Loucy (cell line): ENCODE measurements at regions not wholly inside any gene's neighbourhood (a gene's known extent, or its start where the extent isn't known, plus 50 kb on each side); places are given as distances from the start of the nearest gene placed in this dataset.

Source experiments
- H2AFZ ChIP-seq: fragments of 200-600 bp; sonication (generic); 2 replicates; pipeline ENCODE4 v1.6.0; 2016; ENCODE audit warnings: antibody characterized with exemption, mild to moderate bottlenecking, low read length, moderate library complexity
- H3F3A ChIP-seq: fragments of 200-600 bp; 2 replicates; pipeline ENCODE4 v1.6.0; 2016; ENCODE audit warnings: antibody characterized with exemption, low read depth, mild to moderate bottlenecking
- H3K27me3 ChIP-seq: fragments of 200-600 bp; sonication (generic); 2 replicates; pipeline ENCODE4 v1.6.1; 2014; ENCODE audit warnings: low read length, mild to moderate bottlenecking; ENCODE audit not compliant: insufficient read depth, poor library complexity, severe bottlenecking
- H3K36me3 ChIP-seq: fragments of 200-600 bp; sonication (generic); 2 replicates; pipeline ENCODE4 v1.6.1; 2016; ENCODE audit warnings: low read length; ENCODE audit not compliant: insufficient read depth
- H3K4me1 ChIP-seq: fragments of 200-600 bp; sonication (generic); 2 replicates; pipeline ENCODE4 v1.5.1; 2014; ENCODE audit warnings: low read length, mild to moderate bottlenecking; ENCODE audit not compliant: insufficient read depth, poor library complexity, severe bottlenecking
- H3K4me2 ChIP-seq: fragments of 200-600 bp; sonication (generic); 2 replicates; pipeline ENCODE4 v1.6.0; 2014; ENCODE audit warnings: antibody characterized with exemption, low read length, low read depth, mild to moderate bottlenecking; ENCODE audit not compliant: poor library complexity, severe bottlenecking
- H3K4me3 ChIP-seq: fragments of 200-600 bp; sonication (generic); 2 replicates; pipeline ENCODE4 v1.5.1; 2014; ENCODE audit warnings: low read length, mild to moderate bottlenecking, mixed read lengths; ENCODE audit not compliant: poor library complexity, severe bottlenecking
- H3K79me2 ChIP-seq: fragments of 200-600 bp; sonication (generic); 2 replicates; pipeline ENCODE4 v1.6.1; 2014; ENCODE audit warnings: low read length; ENCODE audit not compliant: insufficient read depth
- H3K9ac ChIP-seq: fragments of 200-600 bp; sonication (generic); 2 replicates; pipeline ENCODE4 v1.6.0; 2014; ENCODE audit warnings: mild to moderate bottlenecking, low read depth, low read length, moderate library complexity; ENCODE audit not compliant: poor library complexity, severe bottlenecking
- H3K9me2 ChIP-seq: fragments of 200-600 bp; sonication (generic); replicated peaks from 2 replicates; pipeline ENCODE4 v1.6.1; 2016; ENCODE audit warnings: low read depth, low read length, mixed read lengths
- H3K9me3 ChIP-seq: fragments of 200-600 bp; sonication (generic); 2 replicates; pipeline ENCODE4 v1.6.1; 2014; ENCODE audit warnings: mild to moderate bottlenecking, antibody characterized with exemption, low read length, low read depth; ENCODE audit not compliant: insufficient read depth
- H4K20me1 ChIP-seq: fragments of 200-600 bp; sonication (generic); 2 replicates; pipeline ENCODE4 v1.6.0; 2014; ENCODE audit warnings: antibody characterized with exemption, low read length, mild to moderate bottlenecking; ENCODE audit not compliant: insufficient read depth, poor library complexity, severe bottlenecking
- CTCF ChIP-seq: fragments of 200-600 bp; sonication (generic); conservative IDR thresholded peaks from 2 replicates; pipeline ENCODE4 v1.5.1; 2014; ENCODE audit warnings: mild to moderate bottlenecking, antibody characterized with exemption, low read length
- EZH2phosphoT487 ChIP-seq: fragments of 200-600 bp; IDR thresholded peaks from 2 replicates; pipeline ENCODE4 v1.6.1; 2018; ENCODE audit warnings: antibody characterized with exemption, mild to moderate bottlenecking, moderate library complexity, borderline replicate concordance

GRCh38 chr6:114659513-114659912, 316.7 kb upstream of the HS3ST5 start:
- no peaks in the 10 kb centered on the region for H3F3A ChIP-seq
- H3K4me2 ChIP-seq, result no peak overlapping the region
- H2AFZ ChIP-seq, result no peak overlapping the region
- no peak overlapping the region for H3K9ac ChIP-seq
- no peaks in the 10 kb centered on the region for H4K20me1 ChIP-seq
- no peaks in the 10 kb centered on the region for H3K9me2 ChIP-seq
- H3K4me1 ChIP-seq, result no peaks in the 10 kb centered on the region
- H3K9me3 ChIP-seq, result no peaks in the 10 kb centered on the region
- no peaks in the 10 kb centered on the region for H3K36me3 ChIP-seq
- H3K27me3 ChIP-seq, result no peaks in the 10 kb centered on the region
- H3K4me3 ChIP-seq, result no peak overlapping the region
- TF ChIP-seq CTCF, result no peak
- no peak for TF ChIP-seq EZH2phosphoT487
- H3K79me2 ChIP-seq, result no peaks in the 10 kb centered on the region

- TF ChIP-seq CTCF, result no peak
- TF ChIP-seq EZH2phosphoT487, result no peak
- no peak overlapping the region for H3K4me2 ChIP-seq
Observed at GRCh38 chr6:114651611-114652010, 308.8 kb upstream of the HS3ST5 start.

GRCh38 chr6:114650891-114651290, 308.1 kb upstream of the HS3ST5 start:
- no peaks in the 10 kb centered on the region for H3K9me3 ChIP-seq
- H3K9me2 ChIP-seq, result no peaks in the 10 kb centered on the region
- H3K9ac ChIP-seq, result no peak overlapping the region
- H3F3A ChIP-seq, result no peaks in the 10 kb centered on the region
- H2AFZ ChIP-seq, result no peak overlapping the region
- H3K79me2 ChIP-seq, result no peaks in the 10 kb centered on the region
- H3K4me1 ChIP-seq, result no peaks in the 10 kb centered on the region
- H4K20me1 ChIP-seq, result no peaks in the 10 kb centered on the region
- H3K27me3 ChIP-seq, result no peaks in the 10 kb centered on the region
- no peaks in the 10 kb centered on the region for H3K36me3 ChIP-seq
- TF ChIP-seq CTCF (no peak), EZH2phosphoT487 (no peak)
- no peak overlapping the region for H3K4me2 ChIP-seq
- no peak overlapping the region for H3K4me3 ChIP-seq

More at GRCh38 chr6:114651611-114652010, 308.8 kb upstream of the HS3ST5 start:
- no peaks in the 10 kb centered on the region for H3F3A ChIP-seq
- H3K36me3 ChIP-seq, result no peaks in the 10 kb centered on the region
- H3K9me3 ChIP-seq, result no peaks in the 10 kb centered on the region
- H3K27me3 ChIP-seq, result no peaks in the 10 kb centered on the region
- H3K9ac ChIP-seq, result no peak overlapping the region
- no peak overlapping the region for H3K4me3 ChIP-seq
- H3K79me2 ChIP-seq, result no peaks in the 10 kb centered on the region
- no peaks in the 10 kb centered on the region for H4K20me1 ChIP-seq
- H2AFZ ChIP-seq, result no peak overlapping the region
- no peaks in the 10 kb centered on the region for H3K4me1 ChIP-seq
- H3K9me2 ChIP-seq, result no peaks in the 10 kb centered on the region
